Smooth muscle cell (in vitro differentiated cells): ENCODE measurements at regions not wholly inside any gene's neighbourhood (a gene's known extent, or its start where the extent isn't known, plus 50 kb on each side); places are given as distances from the start of the nearest gene placed in this dataset.

Experiments used
- DNase-seq: peaks from one replicate; lab custom pipeline; 2025; ENCODE audit not compliant: unreplicated experiment; lab: John Stamatoyannopoulos, UW
- H2AFZ ChIP-seq: fragments of 200-600 bp; sonication (generic); 2 replicates; pipeline ENCODE4 v1.6.0; 2016; ENCODE audit warnings: antibody characterized with exemption, low read depth, mild to moderate bottlenecking
- H3F3A ChIP-seq: fragments of 200-600 bp; sonication (generic); 2 replicates; pipeline ENCODE4 v1.6.0; 2017; ENCODE audit warnings: antibody characterized with exemption, low read depth
- H3K27ac ChIP-seq: fragments of 200-600 bp; sonication (generic); 2 replicates; pipeline ENCODE4 v1.5.1; 2016; ENCODE audit warnings: low read depth, mild to moderate bottlenecking
- H3K27me3 ChIP-seq: fragments of 200-600 bp; sonication (generic); 2 replicates; pipeline ENCODE4 v1.6.1; 2016; ENCODE audit warnings: low read depth, mild to moderate bottlenecking
- H3K36me3 ChIP-seq: fragments of 200-600 bp; sonication (generic); 2 replicates; pipeline ENCODE4 v1.5.1; 2016; ENCODE audit warnings: low read depth
- H3K4me1 ChIP-seq: fragments of 200-600 bp; sonication (generic); 2 replicates; pipeline ENCODE4 v1.5.1; 2016; ENCODE audit warnings: low read depth
- H3K4me2 ChIP-seq: fragments of 200-600 bp; sonication (generic); 2 replicates; pipeline ENCODE4 v1.6.0; 2016; ENCODE audit warnings: mild to moderate bottlenecking
- H3K4me3 ChIP-seq: fragments of 200-600 bp; sonication (generic); 2 replicates; pipeline ENCODE4 v1.5.1; 2016; ENCODE audit warnings: mild to moderate bottlenecking
- H3K79me2 ChIP-seq: fragments of 200-600 bp; sonication (generic); 2 replicates; pipeline ENCODE4 v1.6.0; 2016; ENCODE audit warnings: low read depth, mild to moderate bottlenecking
- H3K9ac ChIP-seq: fragments of 200-600 bp; sonication (generic); 2 replicates; pipeline ENCODE4 v1.6.0; 2016; ENCODE audit warnings: low read depth
- H3K9me3 ChIP-seq: fragments of 200-600 bp; sonication (generic); replicated peaks from 2 replicates; pipeline ENCODE4 v1.5.1; 2016; ENCODE audit warnings: low read depth
- H4K20me1 ChIP-seq: fragments of 200-600 bp; sonication (generic); 2 replicates; pipeline ENCODE4 v1.6.0; 2016; ENCODE audit warnings: low read depth
- WGBS: methylation state at CpG from one replicate; pipeline ENCODE4 v1.1.7; 2016; ENCODE audit warnings: low lambda C conversion rate; 5-methylcytosine and 5-hydroxymethylcytosine counted together
- TF ChIP-seq, protein P1 (sequence below): fragments of 200-600 bp; sonication (generic); IDR thresholded peaks from 2 replicates; pipeline ENCODE4 v1.5.1; 2017; ENCODE audit warnings: borderline replicate concordance, mild to moderate bottlenecking, antibody characterized with exemption; ENCODE audit not compliant: insufficient read depth, poor library complexity, severe bottlenecking

DNA sequence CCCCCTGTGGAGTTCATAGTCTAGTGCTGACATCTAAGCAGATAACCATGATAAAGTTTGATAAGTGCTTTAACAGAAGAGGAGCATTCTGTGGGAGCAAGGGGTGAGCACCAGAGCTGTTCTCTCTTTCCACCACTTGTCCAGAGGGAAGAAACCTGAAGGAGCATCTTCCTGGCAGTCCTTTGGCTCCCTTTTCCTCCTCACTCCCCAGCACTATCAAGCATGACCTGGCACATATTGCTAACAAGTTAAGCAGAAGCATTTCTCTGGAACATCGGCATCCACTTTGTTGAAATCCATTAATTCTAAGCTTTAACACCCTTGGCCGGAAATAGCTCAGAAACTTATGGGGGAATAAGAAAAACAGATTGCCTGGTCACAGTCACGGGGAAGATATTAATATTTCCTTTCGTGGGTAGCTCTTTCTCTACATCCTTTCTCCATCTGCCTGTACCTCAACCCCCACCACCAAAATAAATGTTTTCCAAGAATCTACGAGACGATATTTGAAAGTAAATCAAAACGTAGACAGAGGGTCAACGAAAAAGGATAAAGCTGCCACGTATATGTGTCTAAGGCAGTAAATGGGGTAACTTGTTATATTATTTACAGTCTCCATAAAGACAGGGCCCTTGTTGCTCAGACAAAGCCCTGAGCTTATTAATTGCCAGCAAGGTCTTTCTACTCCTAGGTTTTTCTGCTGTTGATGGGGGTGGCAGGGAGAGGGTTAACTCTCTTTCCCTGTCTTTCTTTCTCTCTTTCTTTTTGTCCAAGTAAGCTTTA, 351.4 kb downstream of the NUF2 start:
- Histone ChIP-seq H3K4me2 (peak overlapping the region; percentile 67), H3K27me3 (no peaks in the 10 kb centered on the region), H3F3A (no peaks in the 10 kb centered on the region), H3K9me3 (no peaks in the 10 kb centered on the region), H2AFZ (peak overlapping the region; percentile 2), H3K36me3 (no peaks in the 10 kb centered on the region), H3K4me1 (no peaks in the 10 kb centered on the region), H3K4me3 (no peak overlapping the region), H4K20me1 (no peaks in the 10 kb centered on the region), H3K27ac (no peak overlapping the region), H3K79me2 (no peaks in the 10 kb centered on the region), H3K9ac (no peak overlapping the region)
- TF ChIP-seq, protein P1, sequence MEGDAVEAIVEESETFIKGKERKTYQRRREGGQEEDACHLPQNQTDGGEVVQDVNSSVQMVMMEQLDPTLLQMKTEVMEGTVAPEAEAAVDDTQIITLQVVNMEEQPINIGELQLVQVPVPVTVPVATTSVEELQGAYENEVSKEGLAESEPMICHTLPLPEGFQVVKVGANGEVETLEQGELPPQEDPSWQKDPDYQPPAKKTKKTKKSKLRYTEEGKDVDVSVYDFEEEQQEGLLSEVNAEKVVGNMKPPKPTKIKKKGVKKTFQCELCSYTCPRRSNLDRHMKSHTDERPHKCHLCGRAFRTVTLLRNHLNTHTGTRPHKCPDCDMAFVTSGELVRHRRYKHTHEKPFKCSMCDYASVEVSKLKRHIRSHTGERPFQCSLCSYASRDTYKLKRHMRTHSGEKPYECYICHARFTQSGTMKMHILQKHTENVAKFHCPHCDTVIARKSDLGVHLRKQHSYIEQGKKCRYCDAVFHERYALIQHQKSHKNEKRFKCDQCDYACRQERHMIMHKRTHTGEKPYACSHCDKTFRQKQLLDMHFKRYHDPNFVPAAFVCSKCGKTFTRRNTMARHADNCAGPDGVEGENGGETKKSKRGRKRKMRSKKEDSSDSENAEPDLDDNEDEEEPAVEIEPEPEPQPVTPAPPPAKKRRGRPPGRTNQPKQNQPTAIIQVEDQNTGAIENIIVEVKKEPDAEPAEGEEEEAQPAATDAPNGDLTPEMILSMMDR: no peak
- WGBS: 68% methylated on average over 9 of the region's 9 CpGs
- DNase-seq: no peak

DNA sequence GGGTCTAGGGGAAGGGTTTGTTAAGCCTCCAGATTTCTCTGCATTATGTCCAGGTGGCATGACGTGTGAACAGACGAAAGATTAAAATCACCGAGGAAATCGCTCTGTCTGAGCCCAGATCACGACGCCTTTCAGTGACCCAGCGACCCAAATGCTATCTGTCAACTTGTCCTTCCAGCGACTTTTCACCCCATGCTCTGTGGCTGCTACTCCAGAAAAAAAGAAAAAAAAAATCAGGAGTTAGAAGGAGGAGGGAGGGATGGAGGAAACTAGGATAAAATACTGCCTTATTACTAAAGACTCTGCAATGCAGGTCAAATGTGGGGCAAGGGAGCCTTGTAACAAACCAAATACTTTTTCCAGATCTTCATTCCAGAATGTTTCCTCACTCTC, 352.0 kb downstream of the NUF2 start:
- DNase-seq: no peak
- Histone ChIP-seq H3K36me3 (no peaks in the 10 kb centered on the region), H3K4me1 (no peaks in the 10 kb centered on the region), H3F3A (no peaks in the 10 kb centered on the region), H4K20me1 (no peaks in the 10 kb centered on the region), H2AFZ (peak overlapping the region; percentile 2), H3K9me3 (no peaks in the 10 kb centered on the region), H3K27me3 (no peaks in the 10 kb centered on the region), H3K4me2 (peak overlapping the region; percentile 67), H3K4me3 (no peak overlapping the region), H3K9ac (no peak overlapping the region), H3K79me2 (no peaks in the 10 kb centered on the region), H3K27ac (no peak overlapping the region)
- TF ChIP-seq, protein P1: no peak
- WGBS: 27% methylated on average over 8 of the region's 8 CpGs

DNA sequence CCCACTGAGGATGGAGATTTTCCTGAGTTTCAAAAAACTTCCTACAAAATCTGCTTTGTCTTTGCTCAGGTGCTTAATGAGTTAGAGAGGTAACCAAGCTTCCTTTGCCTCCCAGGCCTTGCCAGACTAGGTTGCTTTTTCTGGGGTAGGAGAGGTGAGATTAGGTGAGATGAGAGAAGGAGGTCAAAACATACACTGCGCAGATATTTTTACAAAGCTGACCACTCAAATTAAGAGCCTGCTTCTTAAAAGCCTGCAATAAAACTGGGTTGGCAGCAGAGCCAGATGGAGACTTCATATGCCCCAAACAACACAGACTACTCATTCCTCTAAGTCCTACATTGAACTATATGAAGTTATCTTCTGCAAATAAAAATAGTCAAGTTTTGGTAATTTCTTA, 352.5 kb downstream of the NUF2 start:
- H2AFZ ChIP-seq: no peak overlapping the region
- no peak for DNase-seq

More for the DNA sequence above, 352.5 kb downstream of the NUF2 start:
- H3K27ac ChIP-seq: no peak overlapping the region
- no peak overlapping the region for H3K9ac ChIP-seq
- H3K27me3 ChIP-seq: no peaks in the 10 kb centered on the region
- TF ChIP-seq, protein P1: no peak
- no peaks in the 10 kb centered on the region for H3K36me3 ChIP-seq
- H3K4me2 ChIP-seq: peak overlapping the region; percentile 67
- H3F3A ChIP-seq: no peaks in the 10 kb centered on the region
- no peaks in the 10 kb centered on the region for H4K20me1 ChIP-seq
- WGBS: 84% methylated on average over 1 of the region's 1 CpG
- H3K79me2 ChIP-seq: no peaks in the 10 kb centered on the region
- H3K4me3 ChIP-seq: no peak overlapping the region
- no peaks in the 10 kb centered on the region for H3K4me1 ChIP-seq
- H3K9me3 ChIP-seq: no peaks in the 10 kb centered on the region
